OCI-LY7 (cell line): ENCODE measurements at regions not wholly inside any gene's neighbourhood (a gene's known extent, or its start where the extent isn't known, plus 50 kb on each side); places are given as distances from the start of the nearest gene placed in this dataset.

Source experiments
- EZH2phosphoT487 ChIP-seq: fragments of 200-600 bp; sonication (generic); IDR thresholded peaks from 2 replicates; pipeline ENCODE4 v1.6.1; 2018; ENCODE audit warnings: low read depth, borderline replicate concordance, mild to moderate bottlenecking, mixed run types, antibody characterized with exemption, low read length, moderate library complexity, mixed read lengths
- TF ChIP-seq, protein P1 (sequence below): fragments of 200-600 bp; sonication (generic); conservative IDR thresholded peaks from 2 replicates; pipeline ENCODE4 v1.5.1; 2014; ENCODE audit warnings: mild to moderate bottlenecking, antibody characterized with exemption, low read length, moderate library complexity, mixed read lengths

DNA sequence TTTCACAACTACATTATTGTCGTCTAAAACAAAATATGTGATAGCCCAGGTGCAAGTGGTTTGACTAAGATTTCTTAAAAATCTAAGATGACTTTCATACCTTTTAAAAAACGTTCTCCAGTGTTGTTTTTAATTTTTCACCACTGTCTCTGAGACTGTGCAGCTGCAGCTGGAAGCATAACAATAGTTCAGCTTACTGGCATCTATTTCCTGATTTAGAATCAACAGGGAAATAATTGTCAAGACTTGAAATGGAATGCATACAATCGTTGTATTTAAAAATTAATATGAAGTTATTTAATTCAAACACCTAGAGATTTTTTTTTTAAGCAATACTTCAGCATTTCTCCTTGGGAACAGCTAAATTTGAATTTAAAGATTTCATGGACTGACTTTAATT lies 982.0 kb upstream of the EPHA7 start:
- TF ChIP-seq, protein P1, sequence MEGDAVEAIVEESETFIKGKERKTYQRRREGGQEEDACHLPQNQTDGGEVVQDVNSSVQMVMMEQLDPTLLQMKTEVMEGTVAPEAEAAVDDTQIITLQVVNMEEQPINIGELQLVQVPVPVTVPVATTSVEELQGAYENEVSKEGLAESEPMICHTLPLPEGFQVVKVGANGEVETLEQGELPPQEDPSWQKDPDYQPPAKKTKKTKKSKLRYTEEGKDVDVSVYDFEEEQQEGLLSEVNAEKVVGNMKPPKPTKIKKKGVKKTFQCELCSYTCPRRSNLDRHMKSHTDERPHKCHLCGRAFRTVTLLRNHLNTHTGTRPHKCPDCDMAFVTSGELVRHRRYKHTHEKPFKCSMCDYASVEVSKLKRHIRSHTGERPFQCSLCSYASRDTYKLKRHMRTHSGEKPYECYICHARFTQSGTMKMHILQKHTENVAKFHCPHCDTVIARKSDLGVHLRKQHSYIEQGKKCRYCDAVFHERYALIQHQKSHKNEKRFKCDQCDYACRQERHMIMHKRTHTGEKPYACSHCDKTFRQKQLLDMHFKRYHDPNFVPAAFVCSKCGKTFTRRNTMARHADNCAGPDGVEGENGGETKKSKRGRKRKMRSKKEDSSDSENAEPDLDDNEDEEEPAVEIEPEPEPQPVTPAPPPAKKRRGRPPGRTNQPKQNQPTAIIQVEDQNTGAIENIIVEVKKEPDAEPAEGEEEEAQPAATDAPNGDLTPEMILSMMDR: no peak
- no peak for TF ChIP-seq EZH2phosphoT487
